Liver (tissue), 8 donors: ENCODE measurements at regions not wholly inside any gene's neighbourhood (a gene's known extent, or its start where the extent isn't known, plus 50 kb on each side); places are given as distances from the start of the nearest gene placed in this dataset.

Experiments
- DNase-seq: peaks from one replicate; pipeline ENCODE4 v3.0.0-alpha.2; 2017; ENCODE audit warnings: low spot score
- H3K27ac ChIP-seq, 2 donors: one replicate each; pipeline ENCODE4 v1.7.0; 2013; ENCODE audit warnings: inconsistent platforms in 2 of 2, low read length in 2 of 2, control low read depth in 1 of 2, low read depth in 1 of 2, mild to moderate bottlenecking in 1 of 2
- H3K27me3 ChIP-seq, 4 donors: one replicate each; pipeline versions ENCODE4 v1.6.1 to v1.7.0; 2013; ENCODE audit warnings: low read length in 3 of 4, inconsistent platforms in 1 of 4, mild to moderate bottlenecking in 1 of 4, moderate library complexity in 1 of 4; ENCODE audit not compliant: control insufficient read depth in 4 of 4, insufficient read depth in 4 of 4
- H3K36me3 ChIP-seq, 4 donors: one replicate each; pipeline versions ENCODE4 v1.6.1 to v1.7.0; 2013; ENCODE audit warnings: low read length in 3 of 4, mild to moderate bottlenecking in 3 of 4, low read depth in 1 of 4, moderate library complexity in 1 of 4; ENCODE audit not compliant: control insufficient read depth in 4 of 4, insufficient read depth in 3 of 4
- H3K4me1 ChIP-seq, 4 donors: one replicate each; pipeline versions ENCODE4 v1.6.1 to v1.7.0; 2013; ENCODE audit warnings: low read length in 3 of 4, mild to moderate bottlenecking in 3 of 4, moderate library complexity in 1 of 4; ENCODE audit not compliant: control insufficient read depth in 4 of 4, insufficient read depth in 4 of 4
- H3K4me3 ChIP-seq, 3 donors: one replicate each; pipeline versions ENCODE4 v1.6.1 to v1.7.0; 2013; ENCODE audit warnings: low read length in 3 of 3, control low read depth in 1 of 3, low read depth in 1 of 3, mild to moderate bottlenecking in 1 of 3
- H3K9ac ChIP-seq, 2 donors: one replicate each; pipeline ENCODE4 v1.7.0; 2013; ENCODE audit warnings: low read length in 2 of 2, mild to moderate bottlenecking in 2 of 2, moderate library complexity in 2 of 2, control low read depth in 1 of 2, low read depth in 1 of 2
- H3K9me3 ChIP-seq, 4 donors: one replicate each; pipeline versions ENCODE4 v1.6.1 to v1.7.0; 2013; ENCODE audit warnings: low read length in 3 of 4; ENCODE audit not compliant: control insufficient read depth in 4 of 4
- ATF3 ChIP-seq: IDR thresholded peaks from 2 replicates; pipeline ENCODE4 v1.6.1; 2016; ENCODE audit warnings: antibody characterized with exemption
- CTCF ChIP-seq: fragments of 150-350 bp; IDR thresholded peaks from 2 replicates; pipeline ENCODE4 v1.5.1; 2017; ENCODE audit warnings: improper control_type of control experiment, low read depth, low read length; ENCODE audit not compliant: missing input control
- EGR1 ChIP-seq, 2 donors: IDR thresholded peaks; 2 replicates each; pipeline ENCODE4 v1.6.1; 2016 to 2018; ENCODE audit warnings: antibody characterized with exemption in 2 of 2, low read depth in 2 of 2
- FOXA1 ChIP-seq: IDR thresholded peaks from 2 replicates; pipeline ENCODE4 v1.6.1; 2016; ENCODE audit warnings: antibody characterized with exemption
- FOXA2 ChIP-seq: IDR thresholded peaks from 2 replicates; pipeline ENCODE4 v1.6.1; 2016; ENCODE audit warnings: antibody characterized with exemption
- GABPA ChIP-seq, 2 donors: IDR thresholded peaks in 1 of 2; conservative IDR thresholded peaks in 1 of 2; 2 replicates each; pipeline ENCODE4 v1.6.1; 2016; ENCODE audit warnings: antibody characterized with exemption in 2 of 2, mild to moderate bottlenecking in 1 of 2, moderate library complexity in 1 of 2
- HNF4A ChIP-seq, 2 donors: conservative IDR thresholded peaks; 2 replicates each; pipeline ENCODE4 v1.6.1; 2016; ENCODE audit warnings: antibody characterized with exemption in 2 of 2, mild to moderate bottlenecking in 2 of 2
- HNF4G ChIP-seq: IDR thresholded peaks from 2 replicates; pipeline ENCODE4 v1.6.1; 2016; ENCODE audit warnings: antibody characterized with exemption
- JUND ChIP-seq, 2 donors: IDR thresholded peaks; 2 replicates each; pipeline ENCODE4 v1.6.1; 2016; ENCODE audit warnings: antibody characterized with exemption in 2 of 2
- MAX ChIP-seq: IDR thresholded peaks from 2 replicates; pipeline ENCODE4 v1.6.1; 2016; ENCODE audit warnings: antibody characterized with exemption
- NR2F2 ChIP-seq: IDR thresholded peaks from 2 replicates; pipeline ENCODE4 v1.6.1; 2016; ENCODE audit warnings: antibody characterized with exemption
- RAD21 ChIP-seq, 2 donors: IDR thresholded peaks; 2 replicates each; pipeline ENCODE4 v1.6.1; 2016; ENCODE audit warnings: antibody characterized with exemption in 2 of 2, mild to moderate bottlenecking in 2 of 2
- RXRA ChIP-seq, 2 donors: IDR thresholded peaks; 2 replicates each; pipeline ENCODE4 v1.6.1; 2017 to 2018; ENCODE audit warnings: antibody characterized with exemption in 2 of 2, mild to moderate bottlenecking in 1 of 2
- SP1 ChIP-seq: IDR thresholded peaks from 2 replicates; pipeline ENCODE4 v1.6.1; 2018; ENCODE audit warnings: antibody characterized with exemption, mild to moderate bottlenecking
- TAF1 ChIP-seq: conservative IDR thresholded peaks from 2 replicates; pipeline ENCODE4 v1.6.1; 2016; ENCODE audit warnings: antibody characterized with exemption, mild to moderate bottlenecking
- YY1 ChIP-seq: IDR thresholded peaks from 2 replicates; pipeline ENCODE4 v1.6.1; 2016; ENCODE audit warnings: antibody characterized with exemption, mild to moderate bottlenecking
- ZBTB33 ChIP-seq: IDR thresholded peaks from 2 replicates; pipeline ENCODE4 v1.6.1; 2016; ENCODE audit warnings: antibody characterized with exemption
- WGBS: extraction: QIAGEN DNeasy Blood & Tissue Kit; methylation state at CpG from one replicate; pipeline ENCODE4 v1.1.7; 2013; 5-methylcytosine and 5-hydroxymethylcytosine counted together
- donor health status: healthy.
- donor health status: healthy.
- donor health status: healthy.
- donor health status: healthy.
- donor health status: healthy.

GRCh38 chr6:169379495-169380070 lies 125.9 kb upstream of the THBS2 start:
- Histone ChIP-seq H3K9ac (no peak overlapping the region), H3K36me3 (no peaks in the 10 kb centered on the region), H3K4me1 (no peaks in the 10 kb centered on the region), H3K4me3 (no peak overlapping the region), H3K27me3 (no peaks in the 10 kb centered on the region), H3K9me3 (peaks cover 6 to 26% (median 9%) of the 10 kb centered on the region in 4 donors), H3K27ac (no peak overlapping the region)
- no peak for DNase-seq
- 84% methylated on average over 18 of the region's 18 CpGs for WGBS
- TF ChIP-seq TAF1 (no peak), RXRA (IDR thresholded peaks at IDR 0.05) (no peak), CTCF (no peak), NR2F2 (no peak), ATF3 (no peak), SP1 (no peak), HNF4G (no peak), GABPA (IDR thresholded peaks at IDR 0.05 in 1 of 2, conservative IDR thresholded peaks at IDR 0.05 in 1 of 2) (no peak), FOXA2 (no peak), MAX (no peak), FOXA1 (no peak), EGR1 (IDR thresholded peaks at IDR 0.05; ENCODE audit: low read depth in 2 of 2) (no peak), ZBTB33 (no peak), JUND (IDR thresholded peaks at IDR 0.05) (no peak)

GRCh38 chr6:169378620-169379381 lies 125.2 kb upstream of the THBS2 start:
- TF ChIP-seq RXRA (IDR thresholded peaks at IDR 0.05) (no peak), EGR1 (IDR thresholded peaks at IDR 0.05; ENCODE audit: low read depth in 2 of 2) (no peak), NR2F2 (no peak), ATF3 (no peak), RAD21 (IDR thresholded peaks at IDR 0.05) (no peak), FOXA1 (no peak), GABPA (IDR thresholded peaks at IDR 0.05 in 1 of 2, conservative IDR thresholded peaks at IDR 0.05 in 1 of 2) (no peak), ZBTB33 (no peak), FOXA2 (no peak), YY1 (no peak), CTCF (no peak), HNF4A (conservative IDR thresholded peaks at IDR 0.05) (no peak), SP1 (no peak)
- Histone ChIP-seq H3K9ac (no peak overlapping the region), H3K4me3 (no peak overlapping the region), H3K9me3 (peaks cover 6 to 27% (median 11%) of the 10 kb centered on the region in 4 donors), H3K27me3 (no peaks in the 10 kb centered on the region), H3K27ac (no peak overlapping the region), H3K4me1 (no peaks in the 10 kb centered on the region), H3K36me3 (no peaks in the 10 kb centered on the region)
- peak; percentile 19 for DNase-seq
- WGBS: 89% methylated on average over 22 of the region's 22 CpGs
